ENCODE measurements at regions not wholly inside any gene's neighbourhood (a gene's known extent, or its start where the extent isn't known, plus 50 kb on each side); places are given as distances from the start of the nearest gene placed in this dataset.

- TF ChIP-seq CTCF (IDR thresholded peaks at IDR 0.05) (no peak), POLR2A (IDR thresholded peaks at IDR 0.05) (no peak), EP300 (IDR thresholded peaks at IDR 0.05) (no peak)
Observed at GRCh38 chr14:42980419-42980818, 1373.7 kb downstream of the LRFN5 start.
